ENCODE measurements at regions not wholly inside any gene's neighbourhood (a gene's known extent, or its start where the extent isn't known, plus 50 kb on each side); places are given as distances from the start of the nearest gene placed in this dataset.
"Not testable (repeated sequence)": the region's sequence is repeated elsewhere in the genome, so short reads cannot be mapped to it uniquely, and the experiment has no call there.

- TF ChIP-seq, protein P1, sequence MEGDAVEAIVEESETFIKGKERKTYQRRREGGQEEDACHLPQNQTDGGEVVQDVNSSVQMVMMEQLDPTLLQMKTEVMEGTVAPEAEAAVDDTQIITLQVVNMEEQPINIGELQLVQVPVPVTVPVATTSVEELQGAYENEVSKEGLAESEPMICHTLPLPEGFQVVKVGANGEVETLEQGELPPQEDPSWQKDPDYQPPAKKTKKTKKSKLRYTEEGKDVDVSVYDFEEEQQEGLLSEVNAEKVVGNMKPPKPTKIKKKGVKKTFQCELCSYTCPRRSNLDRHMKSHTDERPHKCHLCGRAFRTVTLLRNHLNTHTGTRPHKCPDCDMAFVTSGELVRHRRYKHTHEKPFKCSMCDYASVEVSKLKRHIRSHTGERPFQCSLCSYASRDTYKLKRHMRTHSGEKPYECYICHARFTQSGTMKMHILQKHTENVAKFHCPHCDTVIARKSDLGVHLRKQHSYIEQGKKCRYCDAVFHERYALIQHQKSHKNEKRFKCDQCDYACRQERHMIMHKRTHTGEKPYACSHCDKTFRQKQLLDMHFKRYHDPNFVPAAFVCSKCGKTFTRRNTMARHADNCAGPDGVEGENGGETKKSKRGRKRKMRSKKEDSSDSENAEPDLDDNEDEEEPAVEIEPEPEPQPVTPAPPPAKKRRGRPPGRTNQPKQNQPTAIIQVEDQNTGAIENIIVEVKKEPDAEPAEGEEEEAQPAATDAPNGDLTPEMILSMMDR (IDR thresholded peaks at IDR 0.05) = no peak
- no peak for ATAC-seq
- DNase-seq = no peak
- no peak overlapping the region for H3K4me3 ChIP-seq
- WGBS, 2 donors = 90 to 95% methylated on average over 6 of the region's 6 CpGs
- H3K27ac ChIP-seq = no peak overlapping the region
- no peak for FAIRE-seq
- H3K9me3 ChIP-seq = no peaks in the 10 kb centered on the region
- intact Hi-C loops (cut with DNase I) = no loop called here
- no peaks in the 10 kb centered on the region for H3K36me3 ChIP-seq
- no peaks in the 10 kb centered on the region for H3K4me1 ChIP-seq
- H3K27me3 ChIP-seq = no peaks in the 10 kb centered on the region
Measured at GRCh38 chr20:52041966-52042365, 149.6 kb downstream of the ZFP64 start.

- TF ChIP-seq, protein P1 (IDR thresholded peaks at IDR 0.05) = no peak
- FAIRE-seq (no peak), DNase-seq (no peak), ATAC-seq (no peak)
- Histone ChIP-seq H3K4me3 (no peak overlapping the region), H3K9me3 (no peaks in the 10 kb centered on the region), H3K4me1 (no peaks in the 10 kb centered on the region), H3K27me3 (no peaks in the 10 kb centered on the region), H3K36me3 (no peaks in the 10 kb centered on the region), H3K27ac (no peak overlapping the region)
- 79% methylated on average over 7 of the region's 7 CpGs for WGBS, 2 donors
- intact Hi-C loops (cut with DNase I) = no loop called here
Measured at GRCh38 chr20:52039790-52040189, 151.8 kb downstream of the ZFP64 start.

GRCh38 chr20:52038632-52039031 lies 152.9 kb downstream of the ZFP64 start:
- H3K27me3 ChIP-seq; H3K4me1 ChIP-seq; FAIRE-seq; H3K36me3 ChIP-seq; DNase-seq; H3K27ac ChIP-seq; H3K4me3 ChIP-seq; ATAC-seq; H3K9me3 ChIP-seq; intact Hi-C loops (cut with DNase I): not testable (repeated sequence)
- WGBS, 2 donors = 93 to 96% methylated on average over 9 of the region's 9 CpGs

GRCh38 chr20:52037370-52037769 lies 154.2 kb downstream of the ZFP64 start:
- Histone ChIP-seq H3K27ac (no peak overlapping the region), H3K36me3 (no peaks in the 10 kb centered on the region), H3K9me3 (no peaks in the 10 kb centered on the region), H3K4me1 (no peaks in the 10 kb centered on the region), H3K27me3 (no peaks in the 10 kb centered on the region), H3K4me3 (no peak overlapping the region)
- intact Hi-C loops (cut with DNase I) = no loop called here
- ATAC-seq (no peak), FAIRE-seq (no peak), DNase-seq (no peak)
- TF ChIP-seq, protein P1 (IDR thresholded peaks at IDR 0.05) = no peak
- 83 to 93% methylated on average over 5 of the region's 5 CpGs for WGBS, 2 donors

DNA sequence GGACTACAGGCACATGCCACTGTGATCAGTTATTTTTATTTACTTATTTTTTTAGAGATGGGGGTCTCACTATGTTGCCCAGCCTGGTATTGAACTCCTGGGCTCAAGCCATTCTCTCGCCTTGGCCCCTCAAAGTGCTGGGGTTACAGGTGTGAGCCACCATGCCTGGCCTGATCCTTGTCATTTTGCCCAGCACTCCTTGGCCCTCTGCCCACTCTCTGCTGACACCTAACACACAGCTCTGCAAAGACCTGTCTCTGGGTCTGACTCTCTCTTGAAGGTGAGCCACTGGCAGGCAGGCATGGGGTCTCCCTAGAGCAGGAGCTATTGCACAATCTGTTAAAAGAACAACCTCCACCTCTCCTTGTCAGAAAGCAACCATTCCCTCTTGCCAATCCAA lies 155.6 kb downstream of the ZFP64 start:
- FAIRE-seq = no peak
- H3K27ac ChIP-seq = no peak overlapping the region
- no peak for ATAC-seq
- intact Hi-C loops (cut with DNase I) = no loop called here
- no peaks in the 10 kb centered on the region for H3K9me3 ChIP-seq
- H3K27me3 ChIP-seq = no peaks in the 10 kb centered on the region
- peak in 4 of 6 donors; percentile 30 to 64 (median 50) for DNase-seq
- TF ChIP-seq, protein P1 (IDR thresholded peaks at IDR 0.05) = no peak
- H3K4me3 ChIP-seq = no peak overlapping the region
- H3K4me1 ChIP-seq = no peaks in the 10 kb centered on the region
- H3K36me3 ChIP-seq = no peaks in the 10 kb centered on the region
- 93 to 100% methylated on average over 1 of the region's 1 CpG for WGBS, 2 donors

- Histone ChIP-seq H3K4me1 (no peaks in the 10 kb centered on the region), H3K36me3 (no peaks in the 10 kb centered on the region), H3K9me3 (no peaks in the 10 kb centered on the region), H3K4me3 (no peak overlapping the region), H3K27ac (no peak overlapping the region), H3K27me3 (no peaks in the 10 kb centered on the region)
- 60 to 64% methylated on average over 6 of the region's 6 CpGs for WGBS, 2 donors
- intact Hi-C loops (cut with DNase I) = no loop called here
- FAIRE-seq = no peak
- TF ChIP-seq, protein P1 (IDR thresholded peaks at IDR 0.05) = no peak
- DNase-seq = no peak
- ATAC-seq = no peak
Measured at GRCh38 chr20:52035498-52035897, 156.1 kb downstream of the ZFP64 start.
